Pancreas (tissue), 10 donors: ENCODE measurements at regions not wholly inside any gene's neighbourhood (a gene's known extent, or its start where the extent isn't known, plus 50 kb on each side); places are given as distances from the start of the nearest gene placed in this dataset.

Experiments
- ATAC-seq, 4 donors: fragments of 200-7000 bp; cut with Tn5 transposase; one replicate each; pipeline versions ENCODE4 v1.8.0 to v1.9.1; 2020; ENCODE audit warnings: mild to moderate bottlenecking in 4 of 4, moderate library complexity in 4 of 4
- DNase-seq, 6 donors: peaks; one replicate each; pipeline ENCODE4 v3.0.0-alpha.2; 2020
- FAIRE-seq: peaks from 2 replicates; lab custom pipeline; 2012; peaks lifted over from hg19 to GRCh38; lab: Jason Lieb, UNC
- H3K27ac ChIP-seq, 4 donors: fragments of 200-600 bp; sonication (generic); 1 replicate in 3 of 4; 2 replicates in 1 of 4; pipeline versions ENCODE4 v1.5.0 to v1.8.0; 2020
- H3K27me3 ChIP-seq, 4 donors: fragments of 200-600 bp; one replicate each; pipeline ENCODE4 v1.8.0; 2021
- H3K36me3 ChIP-seq, 3 donors: fragments of 200-600 bp; sonication (generic) in 1 of 3; one replicate each; pipeline versions ENCODE4 v1.5.0 to v1.8.0; 2020 to 2021
- H3K4me1 ChIP-seq, 3 donors: fragments of 200-600 bp; one replicate each; pipeline ENCODE4 v1.8.0; 2021
- H3K4me3 ChIP-seq, 4 donors: fragments of 200-600 bp; sonication (generic) in 2 of 4; one replicate each; pipeline versions ENCODE4 v1.5.0 to v1.8.0; 2020 to 2021
- H3K9me3 ChIP-seq, 4 donors: fragments of 200-600 bp; one replicate each; pipeline ENCODE4 v1.8.0; 2021
- WGBS, 2 donors: extraction: QIAGEN DNeasy Blood & Tissue Kit; methylation state at CpG; one replicate each; pipeline ENCODE4 v1.1.7; 2013; 5-methylcytosine and 5-hydroxymethylcytosine counted together
- intact Hi-C, 3 donors: fragments of 100-400 bp; cut with DNase I; formaldehyde crosslinking; loops; one replicate each; pipeline versions ENCODE4 v1.11.1 to v1.14.2; 2022
- TF ChIP-seq, protein P1 (sequence below), 4 donors: fragments of 200-600 bp; sonication (generic) in 3 of 4; IDR thresholded peaks; one replicate each; pipeline versions ENCODE4 v1.5.0 to v1.8.0; 2021; ENCODE audit warnings: antibody characterized with exemption in 4 of 4
- donor health status: healthy with polysubstance abuse.
- donor health status: DM: no; HTN: no; CAD: no; lungs with moderate emphysema.
- donor health status: DM: no; HTN: no; CAD: no.
- donor health status: control.
- donor health status: control.
- donor health status: Bipolar disorder and iron deficiency.
- donor health status: DM: yes; HTN: yes; CAD: no.
- donor health status: DM: no; HTN: no; CAD: no.
- donor health status: DM: no; HTN: no; CAD: no.
- donor health status: DM: yes; HTN: yes; CAD: no.

DNA sequence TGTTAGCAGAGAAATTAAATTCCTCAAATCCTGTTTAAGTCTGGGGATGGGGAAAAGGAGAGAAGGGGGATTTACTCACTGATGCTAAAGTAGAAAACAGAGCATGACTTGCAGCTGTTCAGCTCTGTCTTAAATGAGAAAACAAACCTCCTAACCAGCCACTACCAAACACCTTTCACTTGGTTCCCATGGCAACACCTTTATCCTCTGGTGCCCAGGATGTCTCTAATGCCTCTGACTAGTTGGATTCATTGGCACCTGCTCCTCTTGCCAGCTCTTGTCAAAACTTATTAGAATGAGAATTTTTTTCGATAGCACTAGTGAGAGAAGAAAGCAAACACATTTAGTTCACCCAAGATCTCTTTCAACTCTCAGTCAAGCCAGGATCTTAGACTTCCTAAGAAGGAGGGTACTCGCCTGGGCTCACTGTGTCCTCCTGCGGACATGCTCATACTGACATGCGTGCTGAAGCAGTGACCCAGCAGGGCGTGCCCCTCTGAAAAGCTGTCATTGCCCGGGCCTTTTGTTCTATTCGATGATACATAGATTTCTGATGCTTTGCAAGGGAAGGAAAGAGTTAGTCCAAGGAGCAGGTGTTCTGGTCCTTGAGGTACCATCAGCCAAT, 656.0 kb upstream of the CELF4 start:
- Histone ChIP-seq H3K36me3 (no peaks in the 10 kb centered on the region), H3K27me3 (no peaks in the 10 kb centered on the region), H3K27ac (no peak overlapping the region), H3K9me3 (no peaks in the 10 kb centered on the region), H3K4me1 (no peaks in the 10 kb centered on the region), H3K4me3 (no peak overlapping the region)
- DNase-seq = no peak
- 74 to 75% methylated on average over 7 of the region's 7 CpGs for WGBS, 2 donors
- TF ChIP-seq, protein P1, sequence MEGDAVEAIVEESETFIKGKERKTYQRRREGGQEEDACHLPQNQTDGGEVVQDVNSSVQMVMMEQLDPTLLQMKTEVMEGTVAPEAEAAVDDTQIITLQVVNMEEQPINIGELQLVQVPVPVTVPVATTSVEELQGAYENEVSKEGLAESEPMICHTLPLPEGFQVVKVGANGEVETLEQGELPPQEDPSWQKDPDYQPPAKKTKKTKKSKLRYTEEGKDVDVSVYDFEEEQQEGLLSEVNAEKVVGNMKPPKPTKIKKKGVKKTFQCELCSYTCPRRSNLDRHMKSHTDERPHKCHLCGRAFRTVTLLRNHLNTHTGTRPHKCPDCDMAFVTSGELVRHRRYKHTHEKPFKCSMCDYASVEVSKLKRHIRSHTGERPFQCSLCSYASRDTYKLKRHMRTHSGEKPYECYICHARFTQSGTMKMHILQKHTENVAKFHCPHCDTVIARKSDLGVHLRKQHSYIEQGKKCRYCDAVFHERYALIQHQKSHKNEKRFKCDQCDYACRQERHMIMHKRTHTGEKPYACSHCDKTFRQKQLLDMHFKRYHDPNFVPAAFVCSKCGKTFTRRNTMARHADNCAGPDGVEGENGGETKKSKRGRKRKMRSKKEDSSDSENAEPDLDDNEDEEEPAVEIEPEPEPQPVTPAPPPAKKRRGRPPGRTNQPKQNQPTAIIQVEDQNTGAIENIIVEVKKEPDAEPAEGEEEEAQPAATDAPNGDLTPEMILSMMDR (IDR thresholded peaks at IDR 0.05) = no peak
- FAIRE-seq = no peak
- ATAC-seq = no peak
- intact Hi-C loops = no loop called here

DNA sequence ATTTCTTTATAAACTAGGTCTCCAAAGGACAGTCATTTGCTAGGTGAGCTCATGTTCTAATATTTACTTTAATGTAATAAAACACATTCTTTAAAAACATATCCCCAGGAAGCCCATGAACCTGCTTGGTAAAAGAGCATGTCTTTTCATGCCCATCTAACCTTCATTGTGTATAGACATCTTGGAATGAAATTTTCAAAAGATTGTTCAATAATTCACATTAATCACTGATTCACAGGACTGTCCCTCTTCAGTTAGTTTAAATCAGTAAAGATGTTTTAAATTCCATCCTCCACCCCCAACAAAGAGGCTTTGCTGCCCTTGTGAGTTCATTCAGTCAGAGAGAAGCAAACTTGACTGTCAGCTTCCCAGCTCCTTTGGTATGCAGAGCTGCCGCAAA, 633.4 kb upstream of the CELF4 start:
- TF ChIP-seq, protein P1 (IDR thresholded peaks at IDR 0.05) = no peak
- Histone ChIP-seq H3K36me3 (no peaks in the 10 kb centered on the region), H3K9me3 (no peaks in the 10 kb centered on the region), H3K4me1 (no peaks in the 10 kb centered on the region), H3K27me3 (no peaks in the 10 kb centered on the region), H3K27ac (no peak overlapping the region), H3K4me3 (no peak overlapping the region)
- DNase-seq (no peak), ATAC-seq (no peak), FAIRE-seq (no peak)
- WGBS, 2 donors = 60 to 64% methylated on average over 1 of the region's 1 CpG
- intact Hi-C loops = no loop called here

DNA sequence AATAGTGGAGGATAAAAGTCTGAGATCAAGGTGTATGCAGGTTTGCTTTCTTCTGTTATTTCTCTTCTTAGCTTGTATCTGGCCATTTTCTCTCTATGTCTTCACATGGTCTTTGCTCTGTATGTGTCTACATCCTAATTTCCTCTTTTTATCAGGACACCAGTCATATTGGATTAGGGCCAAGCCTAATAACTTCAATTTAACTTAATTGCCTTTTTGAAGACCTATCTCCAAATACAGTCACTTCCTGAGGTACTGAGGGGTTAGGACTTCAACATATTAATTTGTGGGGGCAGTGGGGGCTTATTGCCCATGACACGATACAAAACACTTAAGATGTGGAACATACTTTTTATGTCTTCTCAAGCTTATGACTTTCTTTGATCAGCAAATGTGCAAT, 632.9 kb upstream of the CELF4 start:
- Histone ChIP-seq H3K36me3 (no peaks in the 10 kb centered on the region), H3K27me3 (no peaks in the 10 kb centered on the region), H3K9me3 (no peaks in the 10 kb centered on the region), H3K4me3 (no peak overlapping the region), H3K4me1 (no peaks in the 10 kb centered on the region), H3K27ac (no peak overlapping the region)
- ATAC-seq = no peak
- intact Hi-C loops = no loop called here
- 86 to 90% methylated on average over 1 of the region's 1 CpG for WGBS, 2 donors
- DNase-seq = no peak
- TF ChIP-seq, protein P1 (IDR thresholded peaks at IDR 0.05) = no peak
- no peak for FAIRE-seq

DNA sequence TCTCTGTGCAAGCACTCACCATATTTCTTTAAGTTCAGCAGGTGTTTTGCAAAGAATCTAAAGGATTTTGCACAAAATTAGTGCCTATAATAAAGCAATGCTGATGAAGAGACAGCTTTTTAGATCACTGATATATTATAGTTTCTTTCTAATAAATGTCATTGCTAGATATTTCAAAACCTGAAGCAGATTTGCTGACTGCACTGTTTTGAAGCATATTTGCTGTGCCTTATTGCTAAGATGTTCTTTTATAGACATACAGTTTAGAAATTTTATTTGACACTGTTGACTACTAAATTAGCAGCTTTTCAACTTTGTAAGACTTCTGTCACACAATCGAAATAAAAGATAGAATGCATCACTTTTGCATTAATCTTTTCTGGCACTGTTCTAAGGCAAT, 620.9 kb upstream of the CELF4 start:
- ATAC-seq = no peak

DNA sequence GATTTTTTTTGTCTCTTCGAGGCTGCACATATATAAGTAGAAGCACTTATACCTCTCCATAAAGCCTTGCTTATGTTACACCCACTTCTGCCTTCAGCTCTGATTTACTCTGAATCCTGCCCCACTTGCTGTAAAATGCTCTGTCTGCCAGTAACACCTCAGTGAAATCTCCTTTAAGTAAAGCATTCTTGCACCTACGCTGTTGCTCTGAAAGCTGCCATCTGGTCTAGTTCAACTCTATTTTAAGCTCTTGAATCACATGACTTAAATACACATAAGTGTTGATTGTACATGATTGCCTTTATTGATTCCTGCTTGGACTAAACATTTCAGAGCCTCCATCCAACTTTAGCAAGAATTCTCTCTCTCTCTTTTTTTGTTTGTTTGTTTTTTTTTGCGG, 609.0 kb upstream of the CELF4 start:
- FAIRE-seq = no peak
- Histone ChIP-seq H3K27ac (peak overlapping the region in 2 of 4 donors; percentile 13 to 40), H3K27me3 (no peaks in the 10 kb centered on the region), H3K4me3 (no peak overlapping the region), H3K4me1 (peaks cover 8 to 18% (median 17%) of the 10 kb centered on the region in 3 donors), H3K36me3 (no peaks in the 10 kb centered on the region), H3K9me3 (no peaks in the 10 kb centered on the region)
- WGBS, 2 donors = 11 to 20% methylated on average over 3 of the region's 3 CpGs
- intact Hi-C loops = no loop called here
- TF ChIP-seq, protein P1 (IDR thresholded peaks at IDR 0.05) = no peak
- peak; percentile 95 to 99 (median 97) for ATAC-seq
- peak in 3 of 6 donors; percentile 11 to 25 (median 19) for DNase-seq

More for the DNA sequence above, 620.9 kb upstream of the CELF4 start:
- no peak for FAIRE-seq
- Histone ChIP-seq H3K4me1 (no peaks in the 10 kb centered on the region), H3K36me3 (no peaks in the 10 kb centered on the region), H3K27ac (no peak overlapping the region), H3K4me3 (no peak overlapping the region), H3K9me3 (no peaks in the 10 kb centered on the region), H3K27me3 (no peaks in the 10 kb centered on the region)
- no peak for DNase-seq
- WGBS, 2 donors = 40 to 53% methylated on average over 1 of the region's 1 CpG
- TF ChIP-seq, protein P1 (IDR thresholded peaks at IDR 0.05) = no peak
- intact Hi-C loops = no loop called here
